ENCODE measurements at regions not wholly inside any gene's neighbourhood (a gene's known extent, or its start where the extent isn't known, plus 50 kb on each side); places are given as distances from the start of the nearest gene placed in this dataset.

DNA sequence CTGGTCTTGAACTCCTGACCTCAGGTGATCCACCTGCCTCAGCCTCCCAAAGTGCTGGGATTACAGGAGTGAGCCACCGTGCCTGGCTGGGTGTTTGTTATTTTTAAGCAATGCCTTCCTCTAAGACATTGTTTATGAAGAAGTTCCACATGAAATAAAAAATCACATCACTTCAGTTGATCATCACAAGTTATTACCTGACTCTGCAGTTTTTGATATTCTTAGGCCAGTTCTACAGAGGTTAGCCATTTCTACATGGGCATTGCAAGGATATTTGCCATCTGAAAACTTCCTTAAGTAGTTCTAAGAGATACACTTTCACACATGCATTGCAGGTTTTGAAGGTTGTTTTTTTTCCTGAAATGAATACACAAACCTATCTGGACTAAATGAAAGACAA lies 82.1 kb downstream of the PYDC2 start:
- TF ChIP-seq, protein P1, sequence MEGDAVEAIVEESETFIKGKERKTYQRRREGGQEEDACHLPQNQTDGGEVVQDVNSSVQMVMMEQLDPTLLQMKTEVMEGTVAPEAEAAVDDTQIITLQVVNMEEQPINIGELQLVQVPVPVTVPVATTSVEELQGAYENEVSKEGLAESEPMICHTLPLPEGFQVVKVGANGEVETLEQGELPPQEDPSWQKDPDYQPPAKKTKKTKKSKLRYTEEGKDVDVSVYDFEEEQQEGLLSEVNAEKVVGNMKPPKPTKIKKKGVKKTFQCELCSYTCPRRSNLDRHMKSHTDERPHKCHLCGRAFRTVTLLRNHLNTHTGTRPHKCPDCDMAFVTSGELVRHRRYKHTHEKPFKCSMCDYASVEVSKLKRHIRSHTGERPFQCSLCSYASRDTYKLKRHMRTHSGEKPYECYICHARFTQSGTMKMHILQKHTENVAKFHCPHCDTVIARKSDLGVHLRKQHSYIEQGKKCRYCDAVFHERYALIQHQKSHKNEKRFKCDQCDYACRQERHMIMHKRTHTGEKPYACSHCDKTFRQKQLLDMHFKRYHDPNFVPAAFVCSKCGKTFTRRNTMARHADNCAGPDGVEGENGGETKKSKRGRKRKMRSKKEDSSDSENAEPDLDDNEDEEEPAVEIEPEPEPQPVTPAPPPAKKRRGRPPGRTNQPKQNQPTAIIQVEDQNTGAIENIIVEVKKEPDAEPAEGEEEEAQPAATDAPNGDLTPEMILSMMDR (IDR thresholded peaks at IDR 0.05 in 4 of 5, conservative IDR thresholded peaks at IDR 0.05 in 1 of 5): no peak
- no peak for TF ChIP-seq POLR2A (IDR thresholded peaks at IDR 0.05)

Measured in gastrocnemius medialis (tissue), 4 donors.